Central memory CD8-positive, alpha-beta T cell (primary cell): ENCODE measurements at regions not wholly inside any gene's neighbourhood (a gene's known extent, or its start where the extent isn't known, plus 50 kb on each side); places are given as distances from the start of the nearest gene placed in this dataset.

ENCODE experiments used
- ATAC-seq: fragments of 150-1000 bp; cut with Tn5 transposase; replicated peaks from 2 replicates; pipeline ENCODE4 v1.10.0; 2022; ENCODE audit warnings: mild to moderate bottlenecking, moderate FRiP score, moderate number of reproducible peaks; ENCODE audit not compliant: poor library complexity, severe bottlenecking; ENCODE audit errors: extremely low read depth
- DNase-seq, 2 donors: peaks; one replicate each; pipeline ENCODE4 v3.0.0; 2021; ENCODE audit warnings: low spot score in 2 of 2
- H3K27ac Mint-ChIP-seq: one replicate; pipeline ENCODE4 v1.8.0; 2022; ENCODE audit warnings: low read depth, mild to moderate bottlenecking, moderate library complexity, mixed read lengths
- H3K27me3 Mint-ChIP-seq: one replicate; pipeline ENCODE4 v1.8.0; 2022; ENCODE audit warnings: mixed read lengths
- H3K36me3 Mint-ChIP-seq: one replicate; pipeline ENCODE4 v1.8.0; 2022; ENCODE audit warnings: mild to moderate bottlenecking, moderate library complexity, mixed read lengths; ENCODE audit not compliant: insufficient read depth
- H3K4me1 Mint-ChIP-seq: one replicate; pipeline ENCODE4 v1.8.0; 2022; ENCODE audit warnings: mixed read lengths
- H3K4me3 Mint-ChIP-seq: one replicate; pipeline ENCODE4 v1.8.0; 2022; ENCODE audit warnings: mild to moderate bottlenecking, moderate library complexity, mixed read lengths
- H3K9me3 Mint-ChIP-seq: one replicate; pipeline ENCODE4 v1.8.0; 2022; ENCODE audit warnings: mixed read lengths

DNA sequence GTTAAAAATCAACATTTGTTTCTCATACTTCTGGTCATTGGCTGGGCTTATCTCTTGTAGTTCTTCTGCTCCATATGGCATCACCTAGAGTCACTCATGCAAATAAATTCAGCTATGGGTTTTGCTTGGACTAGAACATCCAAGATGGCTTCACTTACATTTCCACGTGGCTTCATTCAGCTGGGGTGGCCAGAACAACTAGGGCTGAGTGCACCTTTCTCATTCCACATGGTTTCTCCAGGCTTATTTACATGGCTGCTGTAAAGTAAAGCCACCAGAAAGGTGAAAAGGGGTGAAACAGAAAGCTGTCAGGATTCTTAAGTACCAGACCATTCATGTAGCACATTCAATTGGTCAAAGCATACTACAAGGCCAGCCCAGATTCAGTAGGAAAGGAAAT, 151.1 kb upstream of the BMP2 start:
- H3K4me1 Mint-ChIP-seq: no peaks in the 10 kb centered on the region
- H3K27me3 Mint-ChIP-seq: no peaks in the 10 kb centered on the region
- no peak overlapping the region for H3K27ac Mint-ChIP-seq
- no peak overlapping the region for H3K4me3 Mint-ChIP-seq
- H3K36me3 Mint-ChIP-seq: no peaks in the 10 kb centered on the region
- ATAC-seq (no peak), DNase-seq (no peak)
- H3K9me3 Mint-ChIP-seq: peaks cover 23% of the 10 kb centered on the region

DNA sequence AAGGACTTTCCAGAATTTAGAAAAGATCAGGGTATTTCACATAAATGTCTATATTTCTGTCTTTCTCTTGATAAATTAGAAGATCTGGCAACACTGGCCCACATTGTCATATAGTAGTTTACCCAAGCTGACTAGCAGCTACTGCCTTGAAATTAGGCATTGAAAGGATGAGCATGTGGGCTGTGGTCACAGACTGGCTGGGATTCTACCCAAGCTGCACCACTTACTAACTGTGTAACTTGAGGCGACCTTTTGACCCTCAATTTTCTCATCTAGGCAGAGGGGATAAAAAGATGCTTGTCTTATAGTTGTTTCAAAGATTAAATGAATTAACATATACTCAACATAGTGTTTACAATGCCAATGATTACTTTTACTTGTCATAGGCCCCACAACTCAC, 152.7 kb upstream of the BMP2 start:
- no peaks in the 10 kb centered on the region for H3K27me3 Mint-ChIP-seq
- no peak overlapping the region for H3K4me3 Mint-ChIP-seq
- H3K36me3 Mint-ChIP-seq: no peaks in the 10 kb centered on the region
- no peak for ATAC-seq
- H3K9me3 Mint-ChIP-seq: peaks cover 23% of the 10 kb centered on the region
- DNase-seq: no peak
- no peaks in the 10 kb centered on the region for H3K4me1 Mint-ChIP-seq
- no peak overlapping the region for H3K27ac Mint-ChIP-seq

DNA sequence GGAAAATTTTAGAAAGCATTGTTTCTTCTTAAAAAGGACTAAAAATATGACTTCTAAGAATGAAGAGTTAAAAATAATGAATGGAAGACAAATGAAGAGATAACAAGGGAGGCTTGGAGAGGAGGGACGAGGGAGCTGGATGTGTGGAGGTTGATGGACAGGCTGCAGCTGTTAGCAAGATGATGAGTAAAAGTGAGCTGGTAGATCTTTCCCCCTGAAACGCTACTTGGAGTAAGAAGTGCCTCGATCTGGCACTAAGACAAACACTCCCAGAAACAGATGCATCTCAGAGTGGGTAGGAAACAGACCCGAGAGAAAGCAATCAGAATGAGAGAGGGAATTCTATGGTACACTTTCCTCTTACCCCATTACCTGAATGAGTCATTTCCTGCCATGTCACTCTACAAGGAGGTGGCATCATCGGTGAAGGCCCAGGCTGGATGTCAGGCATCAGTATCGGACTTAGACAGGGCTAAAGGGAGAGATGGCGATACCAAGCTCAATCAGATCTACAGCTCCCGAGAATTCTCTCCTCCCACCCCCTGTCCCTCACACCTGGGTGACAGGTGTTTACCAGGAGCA, 154.1 kb upstream of the BMP2 start:
- Mint-ChIP-seq H3K36me3 (no peaks in the 10 kb centered on the region), H3K9me3 (peaks cover 23% of the 10 kb centered on the region), H3K4me1 (no peaks in the 10 kb centered on the region), H3K4me3 (no peak overlapping the region), H3K27ac (no peak overlapping the region), H3K27me3 (no peaks in the 10 kb centered on the region)
- no peak for DNase-seq
- ATAC-seq: no peak

DNA sequence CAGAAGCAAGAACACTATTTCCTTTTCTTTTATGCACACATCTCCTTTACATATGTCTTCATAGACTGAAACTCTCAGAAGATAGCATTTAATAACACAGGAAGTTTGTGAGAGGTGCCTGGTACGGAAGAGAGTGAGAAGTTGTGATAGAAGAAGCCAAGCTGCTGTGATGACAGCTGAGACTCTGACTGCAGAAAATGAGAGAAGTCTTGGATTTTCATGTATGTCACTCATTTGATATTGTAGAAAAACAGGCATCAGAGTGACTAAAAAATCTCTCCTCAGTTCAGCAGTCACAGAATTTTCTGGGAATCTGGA, 154.9 kb upstream of the BMP2 start:
- ATAC-seq (no peak), DNase-seq (no peak)
- no peak overlapping the region for H3K27ac Mint-ChIP-seq
- no peaks in the 10 kb centered on the region for H3K27me3 Mint-ChIP-seq
- H3K9me3 Mint-ChIP-seq: peaks cover 17% of the 10 kb centered on the region
- H3K4me1 Mint-ChIP-seq: no peaks in the 10 kb centered on the region
- H3K36me3 Mint-ChIP-seq: no peaks in the 10 kb centered on the region
- no peak overlapping the region for H3K4me3 Mint-ChIP-seq

DNA sequence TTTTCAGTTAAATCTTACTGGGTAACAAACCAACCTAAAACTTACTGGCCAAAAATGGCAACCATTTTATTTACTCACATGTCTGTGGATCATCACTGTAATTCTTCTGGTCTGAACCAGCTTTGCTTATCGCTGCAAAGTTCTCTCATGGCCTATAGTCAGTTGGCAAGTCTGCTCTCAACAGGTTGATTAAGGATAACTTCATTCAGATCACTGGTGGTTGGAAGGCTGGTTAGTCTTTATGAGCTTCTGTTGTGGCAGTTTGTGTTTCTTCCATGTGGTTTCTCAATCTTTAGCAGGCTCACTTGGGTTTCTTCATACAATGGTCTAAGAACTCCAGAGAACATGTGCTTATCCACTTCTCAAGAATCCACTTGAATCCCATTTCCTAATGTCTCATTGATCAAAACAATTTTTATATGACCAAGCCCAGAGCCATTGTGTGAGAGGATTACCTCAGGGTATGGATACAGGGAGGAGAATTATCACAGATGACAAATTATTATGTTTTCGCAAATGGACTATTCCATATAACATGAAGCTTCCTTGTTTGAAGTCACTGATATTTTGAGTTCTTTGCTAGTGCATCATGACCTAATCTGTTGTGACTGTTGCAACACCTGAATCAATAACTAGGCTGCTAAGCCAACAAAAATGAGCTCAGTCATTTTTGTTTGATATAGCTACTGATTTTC, 155.4 kb upstream of the BMP2 start:
- Mint-ChIP-seq H3K4me3 (no peak overlapping the region), H3K27ac (no peak overlapping the region), H3K4me1 (no peaks in the 10 kb centered on the region), H3K27me3 (no peaks in the 10 kb centered on the region), H3K9me3 (peaks cover 17% of the 10 kb centered on the region), H3K36me3 (no peaks in the 10 kb centered on the region)
- DNase-seq (no peak), ATAC-seq (no peak)

DNA sequence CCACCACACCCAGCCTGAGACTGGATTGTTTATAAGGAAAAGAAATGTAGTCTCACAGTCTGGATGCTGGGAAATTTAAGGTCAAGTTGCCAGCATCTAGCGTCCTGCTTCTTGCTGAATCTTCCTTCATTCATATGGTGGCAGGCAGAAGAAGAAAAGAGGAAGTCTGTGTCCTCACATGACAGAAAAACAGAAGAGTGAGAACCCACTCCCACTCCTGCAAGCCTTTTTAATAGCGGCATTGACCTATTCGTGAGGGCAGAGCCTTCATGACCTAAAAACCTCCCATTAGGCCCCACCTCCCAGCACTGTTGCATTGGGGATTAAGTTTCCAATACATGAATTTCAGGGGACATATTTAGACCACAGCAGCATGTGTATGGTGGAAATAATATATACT, 160.8 kb upstream of the BMP2 start:
- Mint-ChIP-seq H3K4me1 (no peaks in the 10 kb centered on the region), H3K27me3 (no peaks in the 10 kb centered on the region), H3K4me3 (no peak overlapping the region), H3K27ac (no peak overlapping the region), H3K36me3 (no peaks in the 10 kb centered on the region), H3K9me3 (peaks cover 10% of the 10 kb centered on the region)
- DNase-seq (no peak), ATAC-seq (no peak)

DNA sequence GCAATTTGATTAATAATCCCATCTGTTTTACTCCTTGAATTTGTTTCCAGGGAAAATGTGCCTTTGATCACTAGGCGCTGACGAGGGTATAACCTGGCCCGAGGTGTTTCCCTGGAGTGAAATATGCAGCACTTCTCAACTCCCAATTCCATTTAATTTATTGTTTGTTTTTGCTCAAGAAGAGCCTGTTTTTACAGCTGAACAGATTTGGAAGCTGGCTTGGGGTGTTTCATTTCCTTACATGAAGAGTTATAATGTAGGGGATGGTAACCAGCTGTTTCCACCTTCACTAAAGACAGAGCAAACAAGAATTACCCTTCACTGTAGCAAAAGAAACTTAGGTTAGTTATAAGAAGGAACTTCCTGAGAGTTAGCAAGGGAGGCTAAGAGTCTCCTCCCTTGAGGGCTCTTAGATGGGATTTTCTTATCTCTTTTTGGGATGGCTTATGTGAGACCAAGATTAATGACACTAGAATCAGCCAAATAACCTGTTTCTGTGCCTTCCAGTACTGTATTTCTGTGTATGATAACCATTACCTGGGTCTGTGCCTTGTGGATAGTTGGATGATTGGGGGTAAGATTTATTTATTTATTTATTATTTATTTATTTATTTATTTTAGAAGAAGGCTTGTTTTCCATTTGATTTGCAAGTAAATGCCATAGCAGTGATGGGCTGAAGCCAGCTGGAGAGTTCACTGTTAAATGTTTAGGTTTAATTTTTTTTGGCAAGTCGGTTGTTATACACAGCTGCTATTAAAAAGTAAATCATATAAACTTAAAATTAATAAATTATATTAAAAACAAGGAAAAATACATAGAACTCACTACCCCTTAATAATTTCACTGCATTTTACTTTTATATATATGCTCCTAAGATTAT, 162.2 kb upstream of the BMP2 start:
- Mint-ChIP-seq H3K4me1 (no peaks in the 10 kb centered on the region), H3K27ac (no peak overlapping the region), H3K4me3 (no peak overlapping the region), H3K36me3 (no peaks in the 10 kb centered on the region), H3K9me3 (peaks cover 14% of the 10 kb centered on the region), H3K27me3 (no peaks in the 10 kb centered on the region)
- no peak for ATAC-seq
- DNase-seq: no peak

DNA sequence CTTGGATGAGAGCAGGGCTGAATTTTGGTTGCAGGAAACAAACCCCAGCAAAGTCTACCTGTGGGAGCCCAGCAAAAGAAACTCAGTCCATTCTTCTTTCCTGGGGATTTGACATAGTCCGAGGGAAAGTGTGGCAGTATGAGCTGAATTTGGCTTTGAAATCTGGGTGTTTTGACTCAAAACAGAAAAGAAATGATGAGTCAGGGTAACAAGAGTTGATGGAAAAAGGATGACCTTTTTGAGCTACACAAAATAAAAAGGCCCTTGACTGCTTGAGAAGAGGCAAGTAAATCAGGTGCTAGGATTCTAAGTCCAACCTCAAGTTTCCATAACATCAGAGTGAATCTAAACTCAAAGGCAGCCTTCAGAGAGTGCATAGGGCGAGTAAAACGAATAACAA, 163.3 kb upstream of the BMP2 start:
- Mint-ChIP-seq H3K4me1 (no peaks in the 10 kb centered on the region), H3K36me3 (no peaks in the 10 kb centered on the region), H3K9me3 (peaks cover 13% of the 10 kb centered on the region), H3K27me3 (no peaks in the 10 kb centered on the region), H3K27ac (no peak overlapping the region), H3K4me3 (no peak overlapping the region)
- no peak for ATAC-seq
- no peak for DNase-seq

DNA sequence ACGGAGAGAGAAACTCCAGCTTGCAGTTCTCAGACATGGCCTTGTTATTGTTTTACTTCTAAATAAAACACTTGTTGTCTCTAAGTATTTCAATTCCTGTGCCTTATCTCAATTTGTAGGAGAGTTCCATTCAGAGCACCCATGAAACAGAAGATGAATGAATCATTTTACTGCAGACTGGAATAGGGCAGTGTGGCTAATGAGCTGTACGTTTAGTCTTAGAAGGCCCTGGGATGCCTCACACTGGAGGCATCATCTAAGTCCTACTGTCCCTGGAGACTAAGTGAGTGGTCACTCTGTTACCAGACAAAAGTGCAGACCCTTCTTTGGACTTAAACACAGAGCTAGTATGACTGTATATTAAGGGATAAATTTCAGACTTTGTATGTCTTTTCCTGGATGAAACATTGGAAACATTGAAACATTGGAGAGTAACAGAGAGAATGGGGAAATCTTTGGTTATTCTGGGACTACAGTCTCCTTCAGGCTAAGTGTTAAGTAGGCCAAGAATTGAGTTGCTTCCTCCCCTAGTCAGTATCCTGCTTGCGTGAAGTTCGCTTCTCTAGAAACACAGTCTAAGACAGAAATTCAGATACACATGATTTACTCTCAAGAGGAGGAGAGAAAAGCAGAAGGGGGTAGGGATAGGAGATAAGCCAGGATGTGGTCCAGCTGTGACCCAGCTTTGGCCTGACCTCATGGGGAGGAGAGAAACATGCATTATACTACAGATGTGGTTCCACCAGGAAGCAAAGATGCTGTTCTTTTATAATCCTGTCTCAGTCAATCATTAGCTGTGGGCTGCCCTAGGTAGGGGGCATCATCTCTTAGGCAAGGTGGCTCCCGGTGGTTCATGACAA, 167.4 kb upstream of the BMP2 start:
- H3K4me3 Mint-ChIP-seq: no peak overlapping the region
- no peaks in the 10 kb centered on the region for H3K36me3 Mint-ChIP-seq
- ATAC-seq: no peak
- no peaks in the 10 kb centered on the region for H3K4me1 Mint-ChIP-seq
- peaks cover 10% of the 10 kb centered on the region for H3K9me3 Mint-ChIP-seq
- H3K27ac Mint-ChIP-seq: no peak overlapping the region
- H3K27me3 Mint-ChIP-seq: no peaks in the 10 kb centered on the region
- no peak for DNase-seq

DNA sequence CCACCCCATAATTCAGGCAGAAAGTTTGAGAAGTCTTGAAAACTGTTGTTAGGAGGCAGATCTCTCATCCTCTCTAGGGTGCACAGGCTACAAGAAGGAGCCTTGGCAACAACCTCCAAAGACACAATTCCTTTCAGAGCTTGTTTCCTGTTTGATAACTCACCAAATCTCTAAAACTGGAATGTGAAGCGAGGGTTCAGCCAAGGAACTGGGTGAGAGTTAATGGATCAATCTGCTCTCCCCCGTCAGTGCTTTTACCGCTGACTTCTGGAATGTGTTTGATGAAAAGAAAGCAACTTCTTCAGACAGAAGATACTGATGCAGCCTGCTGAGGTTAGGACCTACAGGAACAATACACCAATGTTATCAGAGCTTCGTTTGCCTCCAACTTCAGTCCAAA, 171.8 kb upstream of the BMP2 start:
- Mint-ChIP-seq H3K36me3 (no peaks in the 10 kb centered on the region), H3K27me3 (no peaks in the 10 kb centered on the region), H3K4me1 (no peaks in the 10 kb centered on the region), H3K9me3 (peaks cover 11% of the 10 kb centered on the region), H3K4me3 (no peak overlapping the region), H3K27ac (no peak overlapping the region)
- no peak for ATAC-seq
- DNase-seq: no peak

DNA sequence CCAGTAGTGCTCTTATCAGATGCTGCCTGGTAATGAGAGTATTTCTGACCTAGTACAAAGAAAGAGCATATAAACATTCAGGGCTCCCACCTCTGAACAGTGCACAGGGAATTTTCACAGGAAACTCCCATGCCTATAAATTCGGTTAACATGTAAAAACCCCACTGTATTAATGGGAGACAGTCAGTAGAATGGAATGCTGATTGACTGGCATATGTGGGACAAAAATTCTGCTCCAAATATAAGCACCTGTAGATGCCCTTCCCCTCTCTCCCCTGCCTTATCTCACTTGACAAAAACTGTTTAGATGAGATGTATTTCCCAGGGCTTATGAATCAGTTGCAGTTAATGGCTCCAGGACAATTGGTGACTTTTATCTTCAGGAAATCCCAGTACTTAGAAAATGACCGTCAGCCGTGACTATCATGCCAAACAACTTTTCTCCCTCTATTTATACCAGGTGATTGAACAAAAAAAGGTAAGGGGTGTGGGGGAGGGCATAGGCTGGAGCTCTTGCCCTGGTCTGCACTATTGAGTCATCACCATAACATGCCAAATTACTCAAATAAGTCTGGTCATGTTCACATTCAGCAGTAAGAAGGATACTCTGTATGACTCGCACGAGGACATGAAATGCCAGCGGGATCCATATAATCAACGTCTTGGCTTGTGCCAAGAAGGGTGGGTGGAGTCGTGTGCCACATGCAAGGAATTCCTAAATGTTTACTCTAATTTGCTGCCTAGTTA, 176.4 kb upstream of the BMP2 start:
- DNase-seq (no peak), ATAC-seq (no peak)
- H3K9me3 Mint-ChIP-seq: peaks cover 11% of the 10 kb centered on the region
- no peak overlapping the region for H3K4me3 Mint-ChIP-seq
- H3K36me3 Mint-ChIP-seq: no peaks in the 10 kb centered on the region
- H3K27ac Mint-ChIP-seq: no peak overlapping the region
- H3K4me1 Mint-ChIP-seq: no peaks in the 10 kb centered on the region
- no peaks in the 10 kb centered on the region for H3K27me3 Mint-ChIP-seq

DNA sequence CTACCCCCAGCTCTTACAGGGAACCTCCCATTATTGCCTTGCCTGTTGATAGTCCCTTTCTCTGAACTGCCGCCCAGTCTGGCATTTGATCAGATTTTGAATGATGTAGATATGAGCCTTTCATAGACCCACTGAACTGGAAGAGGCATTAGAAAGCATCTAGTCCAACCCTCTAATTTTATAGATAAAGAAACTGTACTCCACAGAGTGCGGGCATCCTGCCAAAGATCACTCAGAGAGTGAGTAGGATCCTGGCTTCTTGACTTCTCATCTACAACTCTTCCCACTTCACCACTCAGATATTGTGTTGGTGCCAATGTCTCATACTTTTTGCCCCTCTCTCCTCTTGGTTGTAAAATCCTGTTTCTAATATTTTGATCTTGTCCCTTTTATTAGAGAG, 179.2 kb upstream of the BMP2 start:
- no peak for DNase-seq
- Mint-ChIP-seq H3K27me3 (no peaks in the 10 kb centered on the region), H3K27ac (no peak overlapping the region), H3K9me3 (peaks cover 8% of the 10 kb centered on the region), H3K4me1 (no peaks in the 10 kb centered on the region), H3K4me3 (no peak overlapping the region), H3K36me3 (no peaks in the 10 kb centered on the region)
- no peak for ATAC-seq
